B cell (primary cell): ENCODE measurements at regions not wholly inside any gene's neighbourhood (a gene's known extent, or its start where the extent isn't known, plus 50 kb on each side); places are given as distances from the start of the nearest gene placed in this dataset.

Source experiments
- CTCF ChIP-seq: fragments of 200-600 bp; IDR thresholded peaks from one replicate; pipeline ENCODE4 v1.8.0; 2022; ENCODE audit warnings: antibody characterized with exemption, mild to moderate bottlenecking
- EZH2 ChIP-seq: IDR thresholded peaks from 2 replicates; pipeline ENCODE4 v1.6.1; 2012; ENCODE audit warnings: borderline replicate concordance, low read depth, mild to moderate bottlenecking, moderate library complexity, low read length; ENCODE audit not compliant: insufficient read depth, poor library complexity, severe bottlenecking

GRCh38 chr13:40102854-40103253 lies 447.4 kb downstream of the COG6 start:
- no peak for TF ChIP-seq EZH2
- no peak for TF ChIP-seq CTCF
